HG03097 (cell line): ENCODE measurements at regions not wholly inside any gene's neighbourhood (a gene's known extent, or its start where the extent isn't known, plus 50 kb on each side); places are given as distances from the start of the nearest gene placed in this dataset.

Experiments used
- ATAC-seq: cut with Tn5 transposase; IDR thresholded peaks from one replicate; pipeline ENCODE4 v1.9.1; 2021; ENCODE audit not compliant: unreplicated experiment, low FRiP score

- no peak for ATAC-seq
Measured at GRCh38 chr2:150916467-150917396, 344.9 kb downstream of the RBM43 start.

- ATAC-seq: no peak
Measured at GRCh38 chr2:150911766-150912280, 349.8 kb downstream of the RBM43 start.

GRCh38 chr2:150909613-150910012 lies 352.1 kb downstream of the RBM43 start:
- no peak for ATAC-seq

- no peak for ATAC-seq
Measured at GRCh38 chr2:150909090-150909489, 352.6 kb downstream of the RBM43 start.

- ATAC-seq: no peak
Measured at GRCh38 chr2:150907466-150907865, 354.2 kb downstream of the RBM43 start.

GRCh38 chr2:150903461-150903860 lies 358.2 kb downstream of the RBM43 start:
- ATAC-seq: no peak

- no peak for ATAC-seq
Measured at GRCh38 chr2:150903055-150903454, 358.6 kb downstream of the RBM43 start.

- ATAC-seq: no peak
Measured at GRCh38 chr2:150900913-150901312, 360.8 kb downstream of the RBM43 start.

GRCh38 chr2:150895968-150896367 lies 365.7 kb downstream of the RBM43 start:
- no peak for ATAC-seq

- no peak for ATAC-seq
Measured at GRCh38 chr2:150889141-150889540, 372.5 kb downstream of the RBM43 start.

GRCh38 chr2:150888337-150888736 lies 373.3 kb downstream of the RBM43 start:
- no peak for ATAC-seq

GRCh38 chr2:150887926-150888325 lies 373.7 kb downstream of the RBM43 start:
- no peak for ATAC-seq

- no peak for ATAC-seq
Measured at GRCh38 chr2:150885774-150886386, 375.8 kb downstream of the RBM43 start.

- no peak for ATAC-seq
Measured at GRCh38 chr2:150885236-150885635, 376.4 kb downstream of the RBM43 start.

- no peak for ATAC-seq
Measured at GRCh38 chr2:150883613-150883895, 378.1 kb downstream of the RBM43 start.

GRCh38 chr2:150882751-150883612 lies 378.7 kb downstream of the RBM43 start:
- no peak for ATAC-seq

GRCh38 chr2:150880986-150881385 lies 380.7 kb downstream of the RBM43 start:
- no peak for ATAC-seq

- ATAC-seq: no peak
Measured at GRCh38 chr2:150878356-150878755, 383.3 kb downstream of the RBM43 start.

GRCh38 chr2:150876251-150876950 lies 385.3 kb downstream of the RBM43 start:
- ATAC-seq: no peak

- no peak for ATAC-seq
Measured at GRCh38 chr2:150873396-150873772, 385.9 kb upstream of the RND3 start.
